22Rv1 (cell line): ENCODE measurements at regions not wholly inside any gene's neighbourhood (a gene's known extent, or its start where the extent isn't known, plus 50 kb on each side); places are given as distances from the start of the nearest gene placed in this dataset.

ENCODE experiments used
- H3K27ac ChIP-seq: fragments of 450-650 bp; 2 replicates; pipeline ENCODE4 v1.5.1; 2017
- CTCF ChIP-seq: fragments of 450-650 bp; IDR thresholded peaks from 2 replicates; pipeline ENCODE4 v1.5.1; 2017; ENCODE audit warnings: mild to moderate bottlenecking
- ZFX ChIP-seq: fragments of 450-650 bp; IDR thresholded peaks from 2 replicates; pipeline ENCODE4 v1.6.1; 2017; ENCODE audit warnings: antibody characterized with exemption, borderline replicate concordance

- H3K27ac ChIP-seq, result no peak overlapping the region
Measured at GRCh38 chr14:71852181-71852580, 80.0 kb upstream of the RGS6 start.

GRCh38 chr14:71855399-71856036, 76.7 kb upstream of the RGS6 start:
- no peak overlapping the region for H3K27ac ChIP-seq
- TF ChIP-seq CTCF (peak; percentile 82), ZFX (no peak)

More at GRCh38 chr14:71852181-71852580, 80.0 kb upstream of the RGS6 start:
- TF ChIP-seq ZFX (no peak), CTCF (no peak)

- TF ChIP-seq ZFX (no peak), CTCF (no peak)
- no peak overlapping the region for H3K27ac ChIP-seq
Measured at GRCh38 chr14:71856199-71856919, 75.9 kb upstream of the RGS6 start.

- no peak overlapping the region for H3K27ac ChIP-seq
- TF ChIP-seq ZFX (no peak), CTCF (no peak)
Measured at GRCh38 chr14:71863049-71863448, 69.2 kb upstream of the RGS6 start.

GRCh38 chr14:71863766-71864165, 68.5 kb upstream of the RGS6 start:
- TF ChIP-seq ZFX (no peak), CTCF (no peak)

More at GRCh38 chr14:71863766-71864165, 68.5 kb upstream of the RGS6 start:
- no peak overlapping the region for H3K27ac ChIP-seq
